HEK293T (cell line): ENCODE measurements at regions not wholly inside any gene's neighbourhood (a gene's known extent, or its start where the extent isn't known, plus 50 kb on each side); places are given as distances from the start of the nearest gene placed in this dataset.

Experiments
- ARNT ChIP-seq: fragments of 450-650 bp; IDR thresholded peaks from 2 replicates; pipeline ENCODE4 v1.6.1; 2017; ENCODE audit warnings: mild to moderate bottlenecking
- FOXA1 ChIP-seq: fragments of 450-650 bp; IDR thresholded peaks from 2 replicates; pipeline ENCODE4 v1.6.1; 2016; ENCODE audit warnings: mild to moderate bottlenecking
- FOXK2 ChIP-seq: fragments of 450-650 bp; IDR thresholded peaks from 2 replicates; pipeline ENCODE4 v1.6.1; 2016; ENCODE audit warnings: mild to moderate bottlenecking
- FOXM1 ChIP-seq: fragments of 450-650 bp; IDR thresholded peaks from 2 replicates; pipeline ENCODE4 v1.6.1; 2017; ENCODE audit warnings: mild to moderate bottlenecking, borderline replicate concordance
- NFRKB ChIP-seq: fragments of 450-650 bp; IDR thresholded peaks from 2 replicates; pipeline ENCODE4 v1.6.1; 2016; ENCODE audit warnings: mild to moderate bottlenecking, moderate library complexity
- PKNOX1 ChIP-seq: fragments of 450-650 bp; IDR thresholded peaks from 2 replicates; pipeline ENCODE4 v1.6.1; 2016
- SP1 ChIP-seq: fragments of 450-650 bp; IDR thresholded peaks from 2 replicates; pipeline ENCODE4 v1.6.1; 2017
- ZNF384 ChIP-seq: fragments of 450-650 bp; IDR thresholded peaks from 2 replicates; pipeline ENCODE4 v1.6.1; 2016

- TF ChIP-seq NFRKB, result no peak
- TF ChIP-seq FOXM1, result no peak
- no peak for TF ChIP-seq ARNT
- TF ChIP-seq FOXA1, result no peak
- TF ChIP-seq FOXK2, result no peak
- TF ChIP-seq ZNF384, result no peak
- TF ChIP-seq SP1, result no peak
- TF ChIP-seq PKNOX1, result no peak
These were observed 129.0 kb downstream of the CRYBB2 start for GRCh38 chr22:25348391-25348790.
